GM18499 (cell line): ENCODE measurements at regions not wholly inside any gene's neighbourhood (a gene's known extent, or its start where the extent isn't known, plus 50 kb on each side); places are given as distances from the start of the nearest gene placed in this dataset.

Experiments used
- ATAC-seq: cut with Tn5 transposase; IDR thresholded peaks from one replicate; pipeline ENCODE4 v1.9.1; 2021; ENCODE audit warnings: moderate number of reproducible peaks; ENCODE audit not compliant: insufficient read depth, unreplicated experiment

DNA sequence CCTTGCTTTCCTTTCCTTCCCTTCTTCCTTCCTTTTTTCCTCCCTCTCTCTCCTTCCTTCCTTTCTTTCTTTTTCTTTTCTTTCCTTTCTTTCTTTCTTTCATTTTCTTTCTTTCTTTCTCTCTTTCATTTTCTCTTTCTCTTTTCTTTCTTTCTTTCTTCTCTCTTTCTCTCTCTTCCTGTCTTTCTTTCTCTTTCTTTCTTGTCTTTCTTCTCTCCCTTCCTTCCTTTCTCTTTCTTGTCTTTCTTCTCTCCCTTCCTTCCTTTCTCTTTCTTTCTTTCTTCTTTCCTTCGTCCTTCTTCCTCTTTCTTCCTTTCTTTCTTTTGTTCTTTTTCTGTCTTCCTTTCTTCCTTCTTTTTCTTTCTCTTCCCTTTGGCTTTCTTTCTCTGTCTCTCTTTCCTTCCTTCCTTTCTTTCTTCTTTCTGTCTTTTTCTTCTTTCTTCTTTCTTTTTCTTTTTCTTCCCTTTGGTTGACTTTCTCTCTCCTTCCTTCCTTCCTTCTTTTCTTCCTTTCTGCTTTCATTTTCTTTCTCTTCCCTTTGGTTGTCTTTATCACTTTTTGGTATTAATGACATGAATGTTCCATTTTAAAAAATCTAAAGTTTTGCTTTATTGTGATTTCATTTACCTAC is 496.4 kb upstream of the CBLB start:
- ATAC-seq = no peak

DNA sequence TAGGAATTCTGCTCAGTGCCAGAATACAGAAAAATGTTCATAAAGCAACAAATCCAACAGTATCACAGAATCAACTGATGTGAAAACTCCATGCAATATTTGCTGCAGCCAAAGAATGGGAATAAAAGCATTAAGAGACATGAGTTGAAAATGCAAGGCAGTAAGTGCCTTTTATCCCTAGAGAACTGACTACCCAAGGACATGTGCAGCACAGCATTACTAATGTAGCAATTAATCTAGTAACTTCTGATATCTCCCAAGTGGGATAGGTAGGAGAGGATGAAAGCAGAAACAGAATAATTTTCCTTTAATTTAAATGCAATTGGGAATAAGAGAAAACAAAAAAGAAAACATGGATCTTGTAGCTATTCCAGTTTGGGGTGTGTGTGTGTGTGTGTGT is 497.5 kb upstream of the CBLB start:
- no peak for ATAC-seq

DNA sequence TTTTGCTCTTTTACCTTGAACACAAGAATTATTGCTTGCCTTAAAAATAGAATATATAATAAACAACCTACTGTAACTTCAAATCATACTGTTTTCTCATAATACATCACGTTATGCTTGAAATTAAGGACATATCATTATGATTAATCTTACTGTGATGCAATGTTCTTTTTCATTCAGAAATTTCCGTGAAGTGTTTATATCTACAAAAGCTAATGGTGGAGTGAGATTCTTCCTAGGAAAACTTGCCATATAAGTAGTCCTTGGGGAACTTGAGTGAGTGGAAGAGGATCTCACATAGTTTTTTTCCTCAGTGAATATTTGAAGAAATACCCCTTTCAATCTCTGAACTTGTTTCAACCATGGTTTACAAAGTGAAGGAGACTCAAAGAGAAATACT is 498.7 kb upstream of the CBLB start:
- no peak for ATAC-seq

DNA sequence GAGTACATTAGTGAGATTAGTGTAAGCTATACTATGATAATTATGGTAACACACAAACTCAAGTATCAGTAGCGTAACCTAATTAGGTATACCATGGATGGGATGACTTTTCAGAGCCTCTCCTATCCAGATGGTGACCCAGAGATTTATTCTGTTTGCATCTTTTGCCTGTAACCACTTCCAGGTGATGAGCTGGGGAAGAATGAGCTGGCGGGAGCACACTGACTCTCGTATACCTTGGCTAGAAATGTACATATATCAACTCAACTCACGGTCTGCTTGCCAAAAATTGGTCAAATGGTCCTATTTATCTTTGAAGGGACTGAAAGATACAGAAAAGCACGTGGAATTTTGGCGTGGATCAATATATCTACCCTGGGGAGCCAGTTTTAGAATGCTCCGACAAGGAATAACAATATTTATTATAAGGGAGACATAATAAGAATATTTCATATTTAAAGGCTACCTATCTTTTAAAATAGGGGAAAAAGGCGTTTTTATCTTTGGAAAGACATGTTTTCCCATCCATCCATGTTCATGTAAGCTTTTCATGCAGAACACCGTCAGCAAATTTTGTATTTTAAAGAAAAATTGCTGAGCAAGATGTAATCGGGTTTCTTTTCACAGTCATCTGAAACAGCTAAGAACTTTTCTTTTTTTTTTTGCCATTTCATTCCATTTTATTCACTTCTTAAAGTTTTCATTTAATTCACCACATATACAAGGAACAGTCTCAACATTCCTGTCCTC is 502.6 kb upstream of the CBLB start:
- no peak for ATAC-seq

DNA sequence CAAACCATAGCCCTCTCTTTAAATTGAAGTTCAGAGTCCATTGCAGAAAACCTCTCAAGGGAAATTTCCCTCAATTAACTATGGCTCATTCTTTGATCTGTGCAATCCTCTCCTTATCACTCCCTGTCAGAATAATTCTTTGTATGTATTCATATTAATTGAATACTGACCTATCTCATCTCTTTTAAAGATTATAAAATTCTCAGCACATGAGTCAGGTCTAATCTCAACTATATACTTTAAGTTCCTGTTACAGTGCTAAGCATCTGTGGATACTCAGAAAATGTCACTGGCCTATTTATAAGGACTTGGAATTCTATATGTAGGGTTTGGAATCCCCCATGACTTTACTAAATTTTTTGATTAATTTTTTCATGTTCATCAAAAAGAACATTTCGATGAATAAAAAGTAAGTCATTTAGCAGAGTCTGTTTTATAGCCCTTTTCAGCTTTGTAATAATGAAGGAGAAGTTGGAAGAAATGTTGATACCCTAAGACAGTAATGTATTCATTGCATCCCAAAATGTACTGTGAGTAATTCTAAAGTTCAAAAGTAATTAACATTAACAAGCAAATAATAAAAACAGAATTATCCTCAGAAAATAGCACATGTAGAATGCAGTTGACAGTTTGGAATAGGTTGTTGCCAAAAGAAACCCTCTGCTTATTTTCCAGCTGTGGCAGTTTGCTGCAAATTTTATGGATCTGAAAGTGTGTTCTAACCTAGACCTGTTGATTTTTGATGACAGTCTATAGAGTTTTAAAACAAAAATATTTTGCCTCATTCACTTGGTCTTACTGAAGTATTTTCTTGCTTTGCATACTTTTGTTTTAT is 503.4 kb upstream of the CBLB start:
- ATAC-seq = no peak

DNA sequence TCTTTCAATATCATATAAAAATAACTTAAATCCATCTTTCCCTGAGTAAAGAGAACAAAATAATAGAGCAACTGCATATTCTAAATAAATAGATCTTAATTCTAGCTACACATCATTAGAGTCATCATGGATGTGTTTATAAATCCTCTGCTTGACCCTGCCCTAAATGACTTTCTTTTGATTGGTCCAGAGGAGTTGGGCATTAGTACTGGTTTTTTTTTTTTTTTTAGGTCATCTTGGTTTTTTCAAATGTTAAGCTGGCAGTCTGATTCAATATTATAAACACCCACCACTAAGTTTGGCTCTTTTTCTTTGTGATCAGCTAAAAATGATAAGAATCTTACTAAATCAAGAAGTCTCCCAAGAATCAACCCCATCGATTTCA is 504.0 kb upstream of the CBLB start:
- no peak for ATAC-seq

DNA sequence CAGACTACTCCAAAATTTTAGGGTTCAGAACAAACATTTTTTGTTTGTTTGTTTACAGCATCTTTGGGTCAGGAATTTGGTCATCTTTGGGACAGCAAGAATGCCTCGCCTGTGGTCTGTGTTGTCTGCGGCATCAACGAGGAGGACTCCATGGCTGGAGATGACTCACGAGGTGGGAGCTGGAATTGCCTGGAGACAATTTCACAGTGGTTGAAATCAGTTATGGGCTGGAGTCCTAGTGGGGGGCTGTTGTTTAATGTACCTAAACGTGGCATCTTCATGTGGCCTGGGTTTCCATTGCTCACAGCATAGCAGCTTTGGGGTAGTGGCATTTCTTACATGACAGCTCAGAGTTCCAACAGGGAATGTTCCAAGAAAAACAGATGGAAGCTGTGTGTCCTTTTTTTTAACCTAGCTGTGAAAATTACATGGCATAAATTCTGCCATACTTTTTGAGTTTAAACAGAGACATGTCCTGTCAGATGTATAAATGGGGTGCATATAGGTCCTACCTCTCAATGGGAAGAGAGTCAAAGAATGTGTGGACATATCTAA is 507.3 kb upstream of the CBLB start:
- no peak for ATAC-seq

DNA sequence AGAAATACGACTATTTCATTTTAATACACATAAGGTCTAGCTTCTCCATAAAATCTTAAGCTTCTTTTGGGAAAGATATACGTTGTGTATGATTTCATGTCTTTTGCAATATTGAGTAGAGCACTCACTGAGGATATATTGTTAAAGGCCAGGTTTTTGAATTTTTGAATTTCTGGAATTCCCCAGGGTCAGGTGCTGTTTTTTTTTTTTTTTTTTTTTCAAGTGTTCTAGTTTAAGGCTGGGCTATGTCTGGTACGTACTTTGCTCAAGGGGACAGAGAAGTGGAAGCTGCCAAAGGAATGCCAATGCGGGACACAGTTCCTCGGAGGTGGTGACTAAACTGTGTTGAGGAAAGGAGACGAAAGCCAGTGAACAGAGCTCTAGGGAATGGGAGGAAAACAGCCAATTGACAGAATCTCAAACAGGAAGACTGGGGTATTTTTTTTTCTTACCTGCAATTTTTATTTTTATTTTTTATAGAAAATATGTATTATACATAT is 510.5 kb upstream of the CBLB start:
- no peak for ATAC-seq

DNA sequence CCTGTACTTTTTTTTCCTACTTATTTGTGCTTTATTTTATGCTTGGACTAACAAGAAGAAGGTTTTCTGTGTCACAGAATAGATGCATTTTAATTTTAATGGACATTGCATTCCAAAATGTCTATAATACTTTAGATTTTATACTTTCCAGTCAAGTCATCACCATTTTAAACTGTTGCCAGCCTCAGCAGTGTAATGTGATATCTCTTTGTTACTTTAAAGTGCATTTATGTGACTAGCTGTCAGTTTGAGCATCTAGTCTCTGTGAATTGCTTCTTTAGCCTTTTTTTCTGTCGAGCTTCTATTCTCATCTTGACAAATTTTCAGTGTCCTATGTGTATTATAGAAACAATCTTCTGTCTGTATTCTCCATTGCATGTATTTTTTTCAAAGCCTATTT is 511.4 kb upstream of the CBLB start:
- ATAC-seq = no peak

DNA sequence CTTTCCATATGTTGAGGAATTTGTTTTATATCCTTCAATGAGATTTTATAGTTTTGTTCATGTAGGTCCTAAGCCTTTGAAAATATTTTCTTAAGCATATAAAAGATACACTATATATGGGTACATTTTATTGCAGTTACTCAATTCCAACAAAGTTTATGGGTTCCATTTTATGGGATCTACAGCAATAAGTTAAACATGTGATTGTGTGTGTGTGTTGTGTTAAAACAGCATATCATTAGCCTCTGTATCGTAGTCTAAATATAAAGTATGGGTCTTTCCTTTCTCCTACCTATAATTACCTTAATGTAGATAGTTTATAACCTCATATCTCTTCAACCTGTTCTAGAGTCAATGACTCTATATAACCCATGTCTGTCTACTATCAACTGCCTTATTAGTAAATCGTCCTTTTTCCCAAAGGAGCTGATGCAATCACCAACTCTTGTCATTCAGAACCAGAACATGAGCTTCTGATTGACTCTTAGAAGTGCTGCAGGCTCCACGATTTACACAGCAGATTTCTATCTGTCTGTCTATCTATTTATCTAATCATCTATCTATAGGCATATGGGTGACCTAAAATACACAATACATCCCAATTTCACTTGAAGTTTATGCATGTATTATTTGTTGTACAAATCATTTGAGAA is 512.6 kb upstream of the CBLB start:
- ATAC-seq = no peak

DNA sequence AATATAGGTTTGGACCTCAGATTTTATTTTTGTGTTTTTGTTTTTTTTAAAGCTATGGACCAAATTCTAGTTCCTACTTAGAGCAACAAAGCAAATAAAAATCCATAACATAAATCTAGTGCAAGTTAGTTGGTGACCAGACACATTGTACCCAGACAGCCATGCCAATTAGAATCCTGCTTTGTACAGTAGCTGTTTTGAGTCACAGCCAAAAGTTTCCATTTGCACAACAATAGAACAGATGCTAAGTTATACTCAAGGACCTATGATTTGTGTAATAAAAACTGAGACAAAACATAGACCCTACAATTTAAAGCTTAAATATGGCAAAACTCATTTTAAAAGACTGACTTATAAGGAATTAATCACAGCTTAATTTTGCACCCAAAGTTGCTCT is 513.1 kb upstream of the CBLB start:
- no peak for ATAC-seq

DNA sequence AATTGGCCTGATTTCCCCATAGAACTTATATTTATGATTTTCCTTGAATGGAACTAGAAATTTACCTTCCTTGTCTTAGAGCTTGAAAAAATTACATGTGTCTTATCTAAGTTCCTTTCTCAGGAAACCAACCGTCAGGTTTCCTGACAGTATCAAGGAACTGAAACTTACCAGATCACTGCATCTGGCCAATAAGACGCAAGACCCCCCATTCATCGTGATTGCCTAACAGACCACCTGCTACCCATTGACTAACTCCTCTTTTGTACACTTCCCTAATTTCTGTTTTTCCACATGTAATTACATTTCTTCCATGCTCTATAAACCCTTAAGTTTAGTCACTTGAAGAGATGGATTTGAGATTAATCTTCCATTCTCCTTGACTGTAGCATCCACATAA is 517.2 kb upstream of the CBLB start:
- no peak for ATAC-seq

DNA sequence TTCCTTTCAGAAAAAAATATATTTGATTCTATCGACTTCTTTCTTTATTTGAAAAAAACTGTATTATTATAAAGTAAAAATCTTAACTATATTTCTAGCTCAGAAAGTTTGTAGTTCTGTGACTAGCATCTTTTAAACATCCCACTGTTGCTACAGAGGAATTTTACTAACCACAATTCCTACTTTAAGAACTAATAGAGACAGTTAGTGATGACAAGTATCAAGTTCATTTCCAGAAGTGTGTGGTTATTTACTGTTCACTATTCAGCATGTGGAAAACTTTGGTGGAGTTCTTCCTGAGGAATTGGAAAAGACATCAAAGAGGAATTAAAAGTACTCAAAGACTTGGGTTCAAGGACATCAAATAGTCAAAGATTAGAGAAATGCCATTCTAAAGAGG is 524.1 kb upstream of the CBLB start:
- no peak for ATAC-seq

DNA sequence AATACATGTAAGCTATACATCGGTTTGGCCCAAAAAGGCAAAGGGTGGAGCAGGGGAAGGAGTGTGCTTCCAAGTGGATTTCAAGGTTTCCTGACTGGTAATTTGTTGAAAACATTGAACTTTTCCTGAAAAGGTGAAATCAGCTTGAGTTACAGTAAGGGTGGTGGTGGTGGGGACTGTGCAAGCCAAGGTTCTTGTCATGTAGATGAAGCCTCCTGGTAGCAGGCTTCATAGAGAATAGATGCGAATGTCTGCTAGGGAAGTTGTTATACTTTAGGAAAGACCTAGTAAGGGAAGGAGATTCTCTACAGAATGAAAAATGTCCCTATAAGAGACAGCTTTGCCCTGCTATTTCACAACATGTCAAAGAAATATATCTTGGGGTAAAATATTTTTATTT is 528.2 kb upstream of the CBLB start:
- ATAC-seq = no peak

DNA sequence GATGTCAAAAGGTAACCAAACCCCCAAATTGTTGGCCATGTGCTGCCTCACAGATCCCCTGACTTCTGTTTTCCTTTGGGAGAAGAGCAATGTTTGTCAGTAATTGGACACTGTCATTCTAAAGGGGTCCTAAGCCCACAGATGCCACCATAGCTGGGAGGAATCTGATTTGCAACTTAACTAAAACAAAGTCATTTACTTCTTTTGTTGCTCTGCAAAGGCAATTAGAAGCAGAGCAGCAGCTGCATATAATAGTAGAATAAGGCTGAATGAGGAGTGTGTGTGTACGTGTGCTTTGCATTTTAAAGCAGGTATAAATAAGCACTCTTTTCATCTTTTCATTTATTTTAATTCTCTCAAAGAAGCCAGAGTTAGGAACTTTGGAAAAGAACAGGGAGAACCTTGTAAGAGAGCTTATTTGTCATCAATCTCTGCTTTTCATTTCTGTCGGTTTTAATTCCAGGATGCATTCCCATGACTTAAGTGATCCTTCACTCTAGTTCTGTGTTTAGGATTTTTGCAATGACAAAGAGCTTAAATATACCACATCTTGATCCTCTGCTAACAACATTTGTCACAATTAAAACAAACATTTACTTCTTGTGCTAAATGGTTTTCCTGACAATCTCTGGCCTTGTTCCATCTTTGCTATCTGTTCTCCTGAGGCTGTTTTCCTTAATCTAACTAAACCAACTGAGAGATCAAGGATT is 530.2 kb upstream of the CBLB start:
- ATAC-seq = no peak

DNA sequence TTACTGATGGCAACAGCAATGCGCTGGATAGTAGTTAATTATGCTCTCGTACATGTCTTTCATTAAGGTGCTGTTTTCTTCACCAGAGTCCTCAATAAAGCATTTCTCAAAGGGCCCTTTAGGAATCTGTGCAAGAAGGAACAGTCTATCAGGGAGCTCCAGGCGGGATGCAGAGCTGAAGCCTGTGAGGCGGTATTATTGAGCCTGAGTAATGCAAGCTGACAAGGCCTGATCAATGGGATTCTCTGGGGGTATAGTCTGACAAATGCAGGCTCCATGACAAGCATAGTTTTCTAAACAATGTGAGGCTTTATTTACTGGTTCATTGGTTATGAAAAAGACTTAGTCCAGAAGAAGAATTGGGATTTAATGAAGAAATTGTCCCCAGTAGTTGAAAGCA is 530.9 kb upstream of the CBLB start:
- no peak for ATAC-seq

DNA sequence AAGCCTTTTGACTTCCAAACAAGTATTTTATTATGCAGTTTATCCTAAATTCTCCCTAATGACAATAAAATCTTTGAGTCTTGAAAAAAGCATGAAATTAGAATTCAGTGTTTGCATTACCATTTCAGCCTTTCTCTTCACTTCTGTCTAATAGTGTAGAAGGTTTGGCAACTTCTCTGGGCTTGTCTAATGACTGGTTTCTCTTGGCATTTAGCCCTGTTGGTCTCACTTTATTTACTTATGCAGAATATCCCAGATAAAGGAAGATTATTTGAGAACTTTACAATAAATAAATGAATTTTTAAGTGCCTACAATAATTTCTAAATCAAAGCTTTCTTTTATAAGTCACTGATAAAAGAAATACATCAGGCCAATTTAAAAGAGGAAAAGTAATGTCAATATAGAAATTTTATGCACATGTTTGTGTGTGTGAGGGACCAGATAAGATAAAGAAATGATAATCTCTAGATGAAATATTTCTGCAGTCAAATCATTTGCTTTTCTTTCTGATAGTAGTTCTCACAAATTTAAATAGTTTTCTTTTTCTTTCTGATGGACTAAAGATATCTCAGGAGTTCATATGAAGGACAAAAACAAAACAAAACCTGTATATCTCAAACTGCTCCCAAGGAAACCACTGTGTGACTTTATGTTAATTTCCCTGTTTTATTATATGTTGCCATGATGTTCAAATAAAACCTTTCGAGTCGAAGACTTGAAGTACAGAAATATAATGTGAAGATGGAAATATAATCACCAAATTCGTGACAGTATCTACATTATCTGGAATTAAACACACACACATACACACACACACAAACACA is 533.1 kb upstream of the CBLB start:
- no peak for ATAC-seq

DNA sequence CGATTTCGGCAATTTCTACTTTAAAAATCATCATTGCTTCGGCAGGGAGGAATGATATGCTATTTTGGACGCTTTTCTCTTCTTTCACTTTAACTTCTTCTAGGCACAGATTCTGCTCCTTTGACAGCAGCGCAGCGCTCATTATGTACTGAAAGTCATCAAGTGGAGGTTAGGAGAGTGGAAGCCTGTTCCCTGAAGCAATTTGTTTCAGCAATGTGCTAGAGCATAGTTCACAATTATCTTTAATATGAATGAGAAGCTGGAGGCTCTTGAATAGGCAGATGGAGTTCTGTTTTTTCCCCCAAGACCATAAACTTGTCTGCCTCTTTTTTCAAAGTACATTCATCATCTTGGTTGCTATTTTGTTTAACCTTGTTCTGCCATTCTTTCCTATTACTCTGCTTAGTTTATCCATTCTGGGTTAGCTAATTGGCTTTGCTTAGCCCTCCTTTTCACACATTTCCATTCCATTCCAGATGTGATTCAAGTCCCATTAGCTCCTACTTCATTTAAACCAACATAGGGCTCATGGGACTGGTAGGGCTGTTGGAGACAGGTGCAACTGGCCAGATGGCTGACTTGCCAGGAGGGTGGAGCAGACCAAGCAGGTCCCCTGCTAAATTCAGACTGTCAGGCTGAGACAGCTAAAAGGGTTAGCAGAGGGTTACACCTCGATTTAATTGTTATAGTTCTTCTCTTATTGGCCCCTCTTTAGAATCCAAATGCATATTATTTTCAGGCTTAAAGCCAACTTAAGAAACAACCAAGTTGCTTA is 534.7 kb upstream of the CBLB start:
- ATAC-seq = no peak
